ENCODE measurements at regions not wholly inside any gene's neighbourhood (a gene's known extent, or its start where the extent isn't known, plus 50 kb on each side); places are given as distances from the start of the nearest gene placed in this dataset.

GRCh38 chr2:240201866-240202265, 61.4 kb upstream of the OTOS start:
- TF ChIP-seq, protein P1, sequence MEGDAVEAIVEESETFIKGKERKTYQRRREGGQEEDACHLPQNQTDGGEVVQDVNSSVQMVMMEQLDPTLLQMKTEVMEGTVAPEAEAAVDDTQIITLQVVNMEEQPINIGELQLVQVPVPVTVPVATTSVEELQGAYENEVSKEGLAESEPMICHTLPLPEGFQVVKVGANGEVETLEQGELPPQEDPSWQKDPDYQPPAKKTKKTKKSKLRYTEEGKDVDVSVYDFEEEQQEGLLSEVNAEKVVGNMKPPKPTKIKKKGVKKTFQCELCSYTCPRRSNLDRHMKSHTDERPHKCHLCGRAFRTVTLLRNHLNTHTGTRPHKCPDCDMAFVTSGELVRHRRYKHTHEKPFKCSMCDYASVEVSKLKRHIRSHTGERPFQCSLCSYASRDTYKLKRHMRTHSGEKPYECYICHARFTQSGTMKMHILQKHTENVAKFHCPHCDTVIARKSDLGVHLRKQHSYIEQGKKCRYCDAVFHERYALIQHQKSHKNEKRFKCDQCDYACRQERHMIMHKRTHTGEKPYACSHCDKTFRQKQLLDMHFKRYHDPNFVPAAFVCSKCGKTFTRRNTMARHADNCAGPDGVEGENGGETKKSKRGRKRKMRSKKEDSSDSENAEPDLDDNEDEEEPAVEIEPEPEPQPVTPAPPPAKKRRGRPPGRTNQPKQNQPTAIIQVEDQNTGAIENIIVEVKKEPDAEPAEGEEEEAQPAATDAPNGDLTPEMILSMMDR (IDR thresholded peaks at IDR 0.05) = no peak
- no peak for TF ChIP-seq POLR2A (IDR thresholded peaks at IDR 0.05)
- no peak for TF ChIP-seq EP300 (IDR thresholded peaks at IDR 0.05)
